ENCODE measurements at regions not wholly inside any gene's neighbourhood (a gene's known extent, or its start where the extent isn't known, plus 50 kb on each side); places are given as distances from the start of the nearest gene placed in this dataset.

- no peak for TF ChIP-seq PRPF4 (IDR thresholded peaks at IDR 0.05; ENCODE audit: low read depth, low read length, poor library complexity, severe bottlenecking)
- TF ChIP-seq, protein P1, sequence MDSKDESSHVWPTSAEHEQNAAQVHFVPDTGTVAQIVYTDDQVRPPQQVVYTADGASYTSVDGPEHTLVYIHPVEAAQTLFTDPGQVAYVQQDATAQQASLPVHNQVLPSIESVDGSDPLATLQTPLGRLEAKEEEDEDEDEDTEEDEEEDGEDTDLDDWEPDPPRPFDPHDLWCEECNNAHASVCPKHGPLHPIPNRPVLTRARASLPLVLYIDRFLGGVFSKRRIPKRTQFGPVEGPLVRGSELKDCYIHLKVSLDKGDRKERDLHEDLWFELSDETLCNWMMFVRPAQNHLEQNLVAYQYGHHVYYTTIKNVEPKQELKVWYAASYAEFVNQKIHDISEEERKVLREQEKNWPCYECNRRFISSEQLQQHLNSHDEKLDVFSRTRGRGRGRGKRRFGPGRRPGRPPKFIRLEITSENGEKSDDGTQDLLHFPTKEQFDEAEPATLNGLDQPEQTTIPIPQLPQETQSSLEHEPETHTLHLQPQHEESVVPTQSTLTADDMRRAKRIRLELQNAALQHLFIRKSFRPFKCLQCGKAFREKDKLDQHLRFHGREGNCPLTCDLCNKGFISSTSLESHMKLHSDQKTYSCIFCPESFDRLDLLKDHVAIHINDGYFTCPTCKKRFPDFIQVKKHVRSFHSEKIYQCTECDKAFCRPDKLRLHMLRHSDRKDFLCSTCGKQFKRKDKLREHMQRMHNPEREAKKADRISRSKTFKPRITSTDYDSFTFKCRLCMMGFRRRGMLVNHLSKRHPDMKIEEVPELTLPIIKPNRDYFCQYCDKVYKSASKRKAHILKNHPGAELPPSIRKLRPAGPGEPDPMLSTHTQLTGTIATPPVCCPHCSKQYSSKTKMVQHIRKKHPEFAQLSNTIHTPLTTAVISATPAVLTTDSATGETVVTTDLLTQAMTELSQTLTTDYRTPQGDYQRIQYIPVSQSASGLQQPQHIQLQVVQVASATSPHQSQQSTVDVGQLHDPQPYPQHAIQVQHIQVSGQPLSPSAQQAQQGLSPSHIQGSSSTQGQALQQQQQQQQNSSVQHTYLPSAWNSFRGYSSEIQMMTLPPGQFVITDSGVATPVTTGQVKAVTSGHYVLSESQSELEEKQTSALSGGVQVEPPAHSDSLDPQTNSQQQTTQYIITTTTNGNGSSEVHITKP (CRISPR knock-in tag; IDR thresholded peaks at IDR 0.05; ENCODE audit: low read depth), result no peak
- TF ChIP-seq ZNF225 (CRISPR knock-in tag; IDR thresholded peaks at IDR 0.05), result no peak
- TF ChIP-seq GMEB2 (CRISPR knock-in tag; IDR thresholded peaks at IDR 0.05; ENCODE audit: low read depth), result no peak
- no peak for TF ChIP-seq ZKSCAN1 (IDR thresholded peaks at IDR 0.05; ENCODE audit: low read length)
- TF ChIP-seq, protein P2, sequence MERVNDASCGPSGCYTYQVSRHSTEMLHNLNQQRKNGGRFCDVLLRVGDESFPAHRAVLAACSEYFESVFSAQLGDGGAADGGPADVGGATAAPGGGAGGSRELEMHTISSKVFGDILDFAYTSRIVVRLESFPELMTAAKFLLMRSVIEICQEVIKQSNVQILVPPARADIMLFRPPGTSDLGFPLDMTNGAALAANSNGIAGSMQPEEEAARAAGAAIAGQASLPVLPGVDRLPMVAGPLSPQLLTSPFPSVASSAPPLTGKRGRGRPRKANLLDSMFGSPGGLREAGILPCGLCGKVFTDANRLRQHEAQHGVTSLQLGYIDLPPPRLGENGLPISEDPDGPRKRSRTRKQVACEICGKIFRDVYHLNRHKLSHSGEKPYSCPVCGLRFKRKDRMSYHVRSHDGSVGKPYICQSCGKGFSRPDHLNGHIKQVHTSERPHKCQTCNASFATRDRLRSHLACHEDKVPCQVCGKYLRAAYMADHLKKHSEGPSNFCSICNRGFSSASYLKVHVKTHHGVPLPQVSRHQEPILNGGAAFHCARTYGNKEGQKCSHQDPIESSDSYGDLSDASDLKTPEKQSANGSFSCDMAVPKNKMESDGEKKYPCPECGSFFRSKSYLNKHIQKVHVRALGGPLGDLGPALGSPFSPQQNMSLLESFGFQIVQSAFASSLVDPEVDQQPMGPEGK (CRISPR knock-in tag; IDR thresholded peaks at IDR 0.05), result no peak
- TF ChIP-seq MIXL1 (CRISPR knock-in tag; IDR thresholded peaks at IDR 0.05), result no peak
- no peak for TF ChIP-seq ZNF253 (CRISPR knock-in tag; IDR thresholded peaks at IDR 0.05; ENCODE audit: borderline replicate concordance)
- TF ChIP-seq, protein P3, sequence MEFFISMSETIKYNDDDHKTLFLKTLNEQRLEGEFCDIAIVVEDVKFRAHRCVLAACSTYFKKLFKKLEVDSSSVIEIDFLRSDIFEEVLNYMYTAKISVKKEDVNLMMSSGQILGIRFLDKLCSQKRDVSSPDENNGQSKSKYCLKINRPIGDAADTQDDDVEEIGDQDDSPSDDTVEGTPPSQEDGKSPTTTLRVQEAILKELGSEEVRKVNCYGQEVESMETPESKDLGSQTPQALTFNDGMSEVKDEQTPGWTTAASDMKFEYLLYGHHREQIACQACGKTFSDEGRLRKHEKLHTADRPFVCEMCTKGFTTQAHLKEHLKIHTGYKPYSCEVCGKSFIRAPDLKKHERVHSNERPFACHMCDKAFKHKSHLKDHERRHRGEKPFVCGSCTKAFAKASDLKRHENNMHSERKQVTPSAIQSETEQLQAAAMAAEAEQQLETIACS (CRISPR knock-in tag; IDR thresholded peaks at IDR 0.05), result no peak
These were observed 79.9 kb upstream of the COL13A1 start (continued) for GRCh38 chr10:69721690-69722310.
